ENCODE measurements at regions not wholly inside any gene's neighbourhood (a gene's known extent, or its start where the extent isn't known, plus 50 kb on each side); places are given as distances from the start of the nearest gene placed in this dataset.

- TF ChIP-seq POLR2AphosphoS5 (IDR thresholded peaks at IDR 0.05; ENCODE audit: low read depth, low read length) (no peak), CTCF (IDR thresholded peaks at IDR 0.05) (no peak), SIN3A (IDR thresholded peaks at IDR 0.05; ENCODE audit: borderline replicate concordance, insufficient read depth, low read depth, low read length) (no peak), REST (IDR thresholded peaks at IDR 0.05; ENCODE audit: insufficient read depth in 1 of 2, low read depth in 2 of 2, low read length in 1 of 2) (no peak), TCF7L2 (IDR thresholded peaks at IDR 0.05; ENCODE audit: low read depth, low read length) (no peak)
Measured at GRCh38 chr4:162838671-162839070, 328.0 kb downstream of the NAF1 start.

Data from Panc1 (cell line).